Activated CD8-positive, alpha-beta memory T cell treated with anti-CD3 and anti-CD28 coated beads, Interleukin-2, amount 50 U/mL, for 1 hour (primary cell): ENCODE measurements at regions not wholly inside any gene's neighbourhood (a gene's known extent, or its start where the extent isn't known, plus 50 kb on each side); places are given as distances from the start of the nearest gene placed in this dataset.
A peak's percentile ranks its signal among the peaks of the same experiment; 100 is the strongest.
"Not testable (repeated sequence)": the region's sequence is repeated elsewhere in the genome, so short reads cannot be mapped to it uniquely, and the experiment has no call there.

Experiments used
- DNase-seq: peaks from one replicate; pipeline ENCODE4 v3.0.0-alpha.2; 2020; ENCODE audit errors: extremely low read depth

- no peak for DNase-seq
Measured at GRCh38 chr6:137655291-137655690, 161.1 kb upstream of the OLIG3 start.

- no peak for DNase-seq
Measured at GRCh38 chr6:137656735-137657134, 162.5 kb upstream of the OLIG3 start.

GRCh38 chr6:137657351-137657911, 163.2 kb upstream of the OLIG3 start:
- no peak for DNase-seq

- no peak for DNase-seq
Measured at GRCh38 chr6:137658287-137658686, 164.1 kb upstream of the OLIG3 start.

GRCh38 chr6:137659871-137660270, 165.7 kb upstream of the OLIG3 start:
- DNase-seq: no peak

- no peak for DNase-seq
Measured at GRCh38 chr6:137660296-137660731, 166.1 kb upstream of the OLIG3 start.

- peak; percentile 5 for DNase-seq
Measured at GRCh38 chr6:137661601-137662000, 167.4 kb upstream of the OLIG3 start.

- DNase-seq: no peak
Measured at GRCh38 chr6:137664183-137664582, 170.0 kb upstream of the OLIG3 start.

- no peak for DNase-seq
Measured at GRCh38 chr6:137665342-137665934, 171.2 kb upstream of the OLIG3 start.

- no peak for DNase-seq
Measured at GRCh38 chr6:137666202-137666774, 172.1 kb upstream of the OLIG3 start.

- DNase-seq: no peak
Measured at GRCh38 chr6:137673603-137674002, 179.4 kb upstream of the OLIG3 start.

- no peak for DNase-seq
Measured at GRCh38 chr6:137676888-137677287, 182.7 kb upstream of the OLIG3 start.

GRCh38 chr6:137677709-137678108, 183.5 kb upstream of the OLIG3 start:
- DNase-seq: no peak

- no peak for DNase-seq
Measured at GRCh38 chr6:137678451-137678850, 184.3 kb upstream of the OLIG3 start.

- DNase-seq: no peak
Measured at GRCh38 chr6:137680705-137681346, 186.2 kb upstream of the TNFAIP3 start.

- no peak for DNase-seq
Measured at GRCh38 chr6:137681445-137682009, 185.5 kb upstream of the TNFAIP3 start.

- DNase-seq: not testable (repeated sequence)
Measured at GRCh38 chr6:137682658-137683057, 184.4 kb upstream of the TNFAIP3 start.

GRCh38 chr6:137683916-137684315, 183.1 kb upstream of the TNFAIP3 start:
- DNase-seq: no peak

- DNase-seq: no peak
Measured at GRCh38 chr6:137685798-137686375, 181.2 kb upstream of the TNFAIP3 start.

GRCh38 chr6:137687818-137688217, 179.2 kb upstream of the TNFAIP3 start:
- no peak for DNase-seq

GRCh38 chr6:137688230-137688971, 178.7 kb upstream of the TNFAIP3 start:
- no peak for DNase-seq

GRCh38 chr6:137689377-137689776, 177.7 kb upstream of the TNFAIP3 start:
- DNase-seq: no peak
